T-helper 2 cell treated with Interferon-gamma antibody and Interleukin-4, amounts not matched to agents 5 μg/mL and 100 μg/mL, for 36 hours (primary cell): ENCODE measurements at regions not wholly inside any gene's neighbourhood (a gene's known extent, or its start where the extent isn't known, plus 50 kb on each side); places are given as distances from the start of the nearest gene placed in this dataset.
"Not testable (repeated sequence)": the region's sequence is repeated elsewhere in the genome, so short reads cannot be mapped to it uniquely, and the experiment has no call there.

ENCODE experiments used
- DNase-seq: peaks from one replicate; pipeline ENCODE4 v3.0.0; 2021; ENCODE audit warnings: low spot score
- H3K27ac Mint-ChIP-seq: one replicate; pipeline ENCODE4 v1.8.0; 2021; ENCODE audit warnings: mild to moderate bottlenecking, mixed read lengths
- H3K27me3 Mint-ChIP-seq: one replicate; pipeline ENCODE4 v1.8.0; 2021; ENCODE audit warnings: low read depth, mixed read lengths
- H3K36me3 Mint-ChIP-seq: one replicate; pipeline ENCODE4 v1.8.0; 2021; ENCODE audit warnings: low read depth, mixed read lengths
- H3K4me1 Mint-ChIP-seq: one replicate; pipeline ENCODE4 v1.8.0; 2021; ENCODE audit warnings: low read depth, mixed read lengths
- H3K4me3 Mint-ChIP-seq: one replicate; pipeline ENCODE4 v1.8.0; 2022; ENCODE audit warnings: mild to moderate bottlenecking, moderate library complexity, mixed read lengths
- H3K9me3 Mint-ChIP-seq: one replicate; pipeline ENCODE4 v1.8.0; 2021; ENCODE audit warnings: mixed read lengths

GRCh38 chr16:29338821-29339700, 67.5 kb downstream of the NPIPB11 start:
- H3K4me3 Mint-ChIP-seq, H3K9me3 Mint-ChIP-seq, H3K4me1 Mint-ChIP-seq, DNase-seq, H3K27ac Mint-ChIP-seq, H3K36me3 Mint-ChIP-seq, H3K27me3 Mint-ChIP-seq: not testable (repeated sequence)

- not testable (repeated sequence) for DNase-seq, H3K36me3 Mint-ChIP-seq, H3K4me3 Mint-ChIP-seq, H3K27ac Mint-ChIP-seq, H3K27me3 Mint-ChIP-seq, H3K4me1 Mint-ChIP-seq, H3K9me3 Mint-ChIP-seq
These were observed 69.1 kb downstream of the NPIPB11 start for GRCh38 chr16:29337385-29337901.

- not testable (repeated sequence) for H3K36me3 Mint-ChIP-seq, DNase-seq, H3K27me3 Mint-ChIP-seq, H3K4me1 Mint-ChIP-seq, H3K9me3 Mint-ChIP-seq, H3K4me3 Mint-ChIP-seq
- H3K27ac Mint-ChIP-seq = peak overlapping the region; percentile 8
These were observed 71.0 kb downstream of the NPIPB11 start for GRCh38 chr16:29335549-29335846.

- not testable (repeated sequence) for DNase-seq
These were observed 71.5 kb downstream of the NPIPB11 start for GRCh38 chr16:29334776-29335548.

DNA sequence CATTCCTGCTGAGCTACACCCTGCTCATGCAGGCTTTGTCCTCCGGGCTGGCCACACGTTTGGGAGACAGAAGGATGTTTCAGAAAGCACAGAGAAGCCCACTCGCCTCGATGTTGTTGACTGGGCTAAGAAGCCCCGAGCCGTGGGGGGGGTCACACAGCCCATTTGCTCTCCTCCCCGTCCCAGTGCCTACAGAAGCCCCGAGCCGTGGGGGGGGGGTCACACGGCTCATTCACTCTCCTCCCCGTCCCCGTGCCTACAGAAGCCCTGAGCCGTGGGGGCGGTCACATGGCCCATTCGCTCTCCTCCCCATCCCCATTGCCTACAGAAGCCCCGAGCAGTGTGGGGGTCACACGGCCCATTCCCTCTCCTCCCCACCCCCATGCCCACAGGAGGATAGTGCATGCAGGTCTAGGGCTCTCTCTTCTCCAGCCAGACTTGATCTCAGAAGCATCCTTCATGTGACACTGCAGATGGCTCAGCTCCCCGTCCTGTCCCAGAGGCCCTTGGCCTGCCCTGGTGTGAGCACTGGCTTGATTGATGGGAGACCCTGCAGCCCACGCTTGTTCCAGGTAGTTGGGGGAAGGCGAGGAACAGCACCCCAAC, 72.9 kb downstream of the NPIPB11 start:
- H3K27me3 Mint-ChIP-seq, H3K9me3 Mint-ChIP-seq, H3K4me1 Mint-ChIP-seq, H3K36me3 Mint-ChIP-seq, H3K27ac Mint-ChIP-seq, H3K4me3 Mint-ChIP-seq, DNase-seq: not testable (repeated sequence)

More at GRCh38 chr16:29334776-29335548, 71.5 kb downstream of the NPIPB11 start:
- not testable (repeated sequence) for H3K9me3 Mint-ChIP-seq, H3K4me1 Mint-ChIP-seq, H3K27me3 Mint-ChIP-seq, H3K27ac Mint-ChIP-seq, H3K36me3 Mint-ChIP-seq, H3K4me3 Mint-ChIP-seq

DNA sequence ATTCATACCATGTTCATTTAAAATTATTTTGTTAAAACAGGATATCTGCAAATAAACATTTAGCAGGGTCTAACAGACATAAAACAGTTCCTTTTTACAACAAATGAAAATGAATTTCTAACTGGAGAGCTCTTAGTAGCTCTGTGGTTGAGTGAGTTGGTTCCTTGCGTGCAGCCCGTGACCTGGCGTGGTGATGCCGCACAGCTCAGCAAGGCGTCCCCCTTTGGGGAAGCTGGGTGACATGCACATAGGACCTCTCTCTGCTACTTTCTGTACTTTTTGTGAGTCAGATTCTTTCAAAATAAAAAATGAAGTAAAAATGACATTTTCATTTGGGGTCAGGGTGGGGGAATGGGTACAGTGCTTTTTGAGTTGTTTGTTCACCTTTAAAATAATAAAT, 75.9 kb downstream of the NPIPB11 start:
- H3K36me3 Mint-ChIP-seq, DNase-seq, H3K4me3 Mint-ChIP-seq, H3K27ac Mint-ChIP-seq, H3K27me3 Mint-ChIP-seq, H3K9me3 Mint-ChIP-seq, H3K4me1 Mint-ChIP-seq: not testable (repeated sequence)

- not testable (repeated sequence) for H3K36me3 Mint-ChIP-seq, H3K9me3 Mint-ChIP-seq, H3K27me3 Mint-ChIP-seq, H3K27ac Mint-ChIP-seq, H3K4me3 Mint-ChIP-seq, H3K4me1 Mint-ChIP-seq, DNase-seq
These were observed 78.0 kb downstream of the NPIPB11 start for GRCh38 chr16:29328528-29328927.

DNA sequence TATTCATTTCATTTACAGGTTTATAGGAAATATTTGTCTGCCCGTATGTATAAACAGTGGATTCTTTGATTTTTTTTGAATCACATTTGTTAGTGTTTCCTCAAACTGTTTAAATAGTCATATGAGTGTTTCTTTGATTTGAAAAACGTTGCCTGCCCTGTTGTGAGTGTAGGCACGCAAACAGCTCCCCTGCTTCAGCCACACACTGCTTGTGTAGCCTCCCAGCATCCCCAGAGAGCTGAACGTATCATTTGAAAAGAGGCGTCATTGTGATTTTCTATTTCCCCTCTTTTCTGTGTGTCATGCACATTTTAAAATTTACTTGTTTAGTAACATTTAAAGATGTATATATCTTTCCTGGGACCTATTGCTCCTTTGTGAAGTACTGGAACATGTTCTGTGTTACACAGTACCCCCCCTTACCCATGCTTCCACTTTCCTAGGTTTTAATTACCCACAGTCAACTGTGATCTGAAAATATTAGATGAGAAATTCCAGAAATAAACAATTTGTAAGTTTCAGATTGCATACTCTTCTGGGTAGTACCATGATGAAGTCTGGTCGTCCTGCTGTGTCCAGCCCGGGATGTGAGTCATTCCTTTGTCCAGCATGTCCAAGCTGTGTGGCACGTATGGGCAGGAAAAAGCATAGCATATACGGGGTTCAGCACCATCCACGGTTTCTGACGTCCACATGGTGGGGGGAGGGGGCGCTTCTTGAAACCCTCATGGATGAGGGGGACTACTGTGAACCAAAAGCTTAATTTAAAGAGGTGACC, 78.7 kb downstream of the NPIPB11 start:
- H3K27me3 Mint-ChIP-seq, H3K36me3 Mint-ChIP-seq, DNase-seq, H3K27ac Mint-ChIP-seq, H3K9me3 Mint-ChIP-seq, H3K4me3 Mint-ChIP-seq, H3K4me1 Mint-ChIP-seq: not testable (repeated sequence)

DNA sequence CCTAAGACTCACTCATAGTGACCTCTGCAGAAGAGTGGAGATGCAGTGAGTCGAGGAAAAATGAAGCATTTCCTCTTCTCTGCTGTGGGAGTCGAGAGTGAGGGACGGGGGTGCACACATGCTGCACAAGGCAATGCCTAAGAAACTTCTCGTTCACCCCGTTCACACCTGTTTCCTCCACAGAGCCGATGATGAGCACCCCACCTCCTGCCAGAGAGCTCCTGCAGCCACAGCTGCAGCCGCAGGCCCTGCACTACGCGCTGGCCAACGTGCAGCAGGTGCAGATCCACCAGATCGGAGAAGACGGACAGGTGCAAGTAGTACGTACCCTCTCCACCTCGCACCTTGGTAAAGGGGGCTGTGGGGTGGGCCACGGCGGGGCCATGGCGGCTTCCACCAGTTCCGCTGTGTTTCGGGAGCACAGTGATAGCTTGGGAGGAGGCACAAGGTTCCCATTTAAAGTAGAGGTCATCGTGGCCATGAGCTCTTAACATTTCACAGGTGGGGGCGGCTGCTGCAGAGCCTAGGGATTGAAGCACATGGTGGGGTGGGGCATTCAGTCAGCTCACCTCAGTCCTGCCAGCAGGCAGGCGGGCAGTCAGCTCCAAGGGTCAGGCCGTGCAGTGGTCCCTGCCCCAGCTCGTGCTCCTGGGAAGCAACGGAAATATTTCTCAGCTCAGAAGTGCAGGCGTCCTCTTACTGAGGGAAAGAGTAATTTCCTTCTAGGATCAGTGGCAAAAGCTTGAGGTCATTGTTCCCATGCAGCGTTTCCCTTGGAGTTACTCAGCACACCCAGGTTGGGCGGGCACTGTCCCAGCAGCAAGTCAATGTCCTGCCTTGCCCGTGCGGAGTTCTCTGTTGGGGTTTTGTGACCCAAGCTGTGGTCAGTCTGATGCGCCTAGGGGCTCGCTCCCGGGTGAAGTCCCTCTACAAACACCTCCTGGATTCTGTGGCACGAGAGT, 80.1 kb downstream of the NPIPB11 start:
- H3K9me3 Mint-ChIP-seq, H3K27me3 Mint-ChIP-seq, H3K4me3 Mint-ChIP-seq, DNase-seq, H3K36me3 Mint-ChIP-seq, H3K27ac Mint-ChIP-seq, H3K4me1 Mint-ChIP-seq: not testable (repeated sequence)

DNA sequence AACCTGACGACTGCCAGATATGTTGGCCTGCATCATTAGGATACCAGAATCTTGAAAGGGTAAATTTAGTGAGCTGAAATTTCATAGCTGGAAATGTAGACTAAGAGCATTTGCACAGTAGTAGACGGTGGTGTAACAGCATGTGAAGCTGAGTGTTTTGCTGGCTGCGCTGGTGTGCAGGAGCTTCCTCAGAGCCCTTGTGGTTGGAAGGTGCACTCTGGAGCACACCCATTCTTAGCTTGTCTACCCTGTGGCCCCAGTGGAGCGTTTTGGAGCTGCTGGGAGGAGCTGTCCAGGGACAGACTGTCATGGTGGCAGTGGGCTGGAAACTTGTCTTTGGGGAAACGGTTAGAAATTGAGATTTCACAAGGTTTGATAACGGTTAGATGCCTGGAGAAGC, 82.8 kb downstream of the NPIPB11 start:
- not testable (repeated sequence) for DNase-seq, H3K27ac Mint-ChIP-seq, H3K36me3 Mint-ChIP-seq, H3K9me3 Mint-ChIP-seq, H3K27me3 Mint-ChIP-seq, H3K4me1 Mint-ChIP-seq, H3K4me3 Mint-ChIP-seq

DNA sequence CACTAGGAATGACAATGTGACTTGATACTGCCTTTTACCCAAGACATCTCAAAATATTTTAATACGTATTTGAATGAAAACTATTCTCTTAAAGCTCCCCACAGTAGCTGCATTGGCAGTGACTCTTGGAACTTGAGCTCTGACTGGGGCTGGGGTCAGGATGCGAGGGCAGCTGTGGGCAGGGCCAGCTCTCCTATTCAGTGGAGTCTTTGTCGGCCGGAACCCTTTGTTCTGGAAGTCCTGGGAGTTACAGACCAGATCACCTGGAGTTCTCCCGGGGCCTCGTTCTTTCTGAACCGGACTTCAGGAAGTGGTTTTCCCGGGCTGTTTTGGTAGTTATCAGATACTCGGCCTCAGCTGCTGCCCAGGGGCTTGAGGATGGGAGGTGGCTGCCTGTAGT, 84.9 kb downstream of the NPIPB11 start:
- Mint-ChIP-seq H3K36me3 (no peaks in the 10 kb centered on the region), H3K4me1 (peaks cover 4% of the 10 kb centered on the region), H3K27ac (no peak overlapping the region), H3K9me3 (no peaks in the 10 kb centered on the region), H3K4me3 (no peak overlapping the region), H3K27me3 (no peaks in the 10 kb centered on the region)
- DNase-seq = no peak

GRCh38 chr16:29321000-29321393, 85.5 kb downstream of the NPIPB11 start:
- Mint-ChIP-seq H3K4me1 (peaks cover 4% of the 10 kb centered on the region), H3K36me3 (no peaks in the 10 kb centered on the region), H3K27me3 (no peaks in the 10 kb centered on the region), H3K9me3 (no peaks in the 10 kb centered on the region), H3K4me3 (no peak overlapping the region), H3K27ac (no peak overlapping the region)
- no peak for DNase-seq
